Spleen (tissue), 7 donors: ENCODE measurements at regions not wholly inside any gene's neighbourhood (a gene's known extent, or its start where the extent isn't known, plus 50 kb on each side); places are given as distances from the start of the nearest gene placed in this dataset.

Source experiments
- CTCF ChIP-seq, 11 experiments: fragments of 200-600 bp in 7 of 11; fragments of 450-650 bp in 4 of 11; sonication (generic) in 4 of 11; IDR thresholded peaks in 8 of 11; conservative IDR thresholded peaks in 3 of 11; 1 replicate in 7 of 11; 2 replicates in 4 of 11; pipeline versions ENCODE4 v1.4.0 to v1.8.0; 2016 to 2021; ENCODE audit warnings: antibody characterized with exemption in 11 of 11, inconsistent platforms in 4 of 11, mild to moderate bottlenecking in 1 of 11
- POLR2A ChIP-seq, 3 donors: fragments of 450-650 bp; IDR thresholded peaks; one replicate each; pipeline ENCODE4 v1.5.1; 2017; ENCODE audit warnings: antibody characterized with exemption in 3 of 3, mild to moderate bottlenecking in 1 of 3
- POLR2AphosphoS5 ChIP-seq, 3 donors: sonication (generic); formaldehyde crosslinking; IDR thresholded peaks; one replicate each; pipeline ENCODE4 v1.5.1; 2017; ENCODE audit warnings: antibody characterized with exemption in 3 of 3
- donor health status: DM: no; HTN: no; CAD: no; lungs with moderate emphysema.
- donor health status: DM: no; HTN: no; CAD: no.
- donor health status: DM: no; HTN: no; CAD: no.

GRCh38 chr7:46450886-46451285, 529.8 kb upstream of the IGFBP3 start:
- TF ChIP-seq CTCF (IDR thresholded peaks at IDR 0.05 in 8 of 11, conservative IDR thresholded peaks at IDR 0.05 in 3 of 11) (no peak), POLR2A (IDR thresholded peaks at IDR 0.05) (no peak), POLR2AphosphoS5 (IDR thresholded peaks at IDR 0.05) (no peak)
